ENCODE measurements at regions not wholly inside any gene's neighbourhood (a gene's known extent, or its start where the extent isn't known, plus 50 kb on each side); places are given as distances from the start of the nearest gene placed in this dataset.

- Histone ChIP-seq H3K36me3 (ENCODE audit: insufficient read depth, low read length) (no peaks in the 10 kb centered on the region), H3K27ac (ENCODE audit: low read depth, low read length) (no peak overlapping the region), H3K4me3 (ENCODE audit: low read length in 2 of 2) (no peak overlapping the region), H3K9me3 (ENCODE audit: control insufficient read depth in 1 of 2, low read length in 2 of 2) (no peaks in the 10 kb centered on the region), H3K4me1 (ENCODE audit: insufficient read depth, low read length) (no peaks in the 10 kb centered on the region), H3K27me3 (ENCODE audit: insufficient read depth, low read length) (no peaks in the 10 kb centered on the region)
- Mint-ChIP-seq H3K9me3 (peaks cover 2 to 33% (median 21%) of the 10 kb centered on the region in 8 donors), H3K4me3 (no peak overlapping the region), H3K27ac (no peak overlapping the region), H3K4me1 (no peaks in the 10 kb centered on the region), H3K36me3 (no peaks in the 10 kb centered on the region), H3K27me3 (no peaks in the 10 kb centered on the region)
- ChIA-PET POLR2A (ENCODE audit: partially characterized antibody) (no interaction called here), CTCF (ENCODE audit: partially characterized antibody) (no interaction called here)
- no peak for DNase-seq
- intact Hi-C loops (cut with micrococcal nuclease) = no loop called here
These were observed 940.2 kb downstream of the EFNA5 start for GRCh38 chr5:106730506-106730905.

GRCh38 chr5:106728208-106728607 is 942.5 kb downstream of the EFNA5 start:
- Mint-ChIP-seq H3K27me3 (no peaks in the 10 kb centered on the region), H3K27ac (no peak overlapping the region), H3K36me3 (no peaks in the 10 kb centered on the region), H3K4me3 (no peak overlapping the region), H3K4me1 (no peaks in the 10 kb centered on the region), H3K9me3 (peaks cover 0 to 25% (median 16%) of the 10 kb centered on the region in 8 donors)
- no peak for DNase-seq
- H3K9me3 ChIP-seq (ENCODE audit: control insufficient read depth in 1 of 2, low read length in 2 of 2) = no peaks in the 10 kb centered on the region
- no peaks in the 10 kb centered on the region for H3K36me3 ChIP-seq (ENCODE audit: insufficient read depth, low read length)
- H3K4me3 ChIP-seq (ENCODE audit: low read length in 2 of 2) = no peak overlapping the region
- H3K27me3 ChIP-seq (ENCODE audit: insufficient read depth, low read length) = no peaks in the 10 kb centered on the region
- intact Hi-C loops (cut with micrococcal nuclease) = no loop called here
- no peaks in the 10 kb centered on the region for H3K4me1 ChIP-seq (ENCODE audit: insufficient read depth, low read length)
- CTCF ChIA-PET (ENCODE audit: partially characterized antibody) = no interaction called here
- no peak overlapping the region for H3K27ac ChIP-seq (ENCODE audit: low read depth, low read length)
- POLR2A ChIA-PET (ENCODE audit: partially characterized antibody) = no interaction called here

DNA sequence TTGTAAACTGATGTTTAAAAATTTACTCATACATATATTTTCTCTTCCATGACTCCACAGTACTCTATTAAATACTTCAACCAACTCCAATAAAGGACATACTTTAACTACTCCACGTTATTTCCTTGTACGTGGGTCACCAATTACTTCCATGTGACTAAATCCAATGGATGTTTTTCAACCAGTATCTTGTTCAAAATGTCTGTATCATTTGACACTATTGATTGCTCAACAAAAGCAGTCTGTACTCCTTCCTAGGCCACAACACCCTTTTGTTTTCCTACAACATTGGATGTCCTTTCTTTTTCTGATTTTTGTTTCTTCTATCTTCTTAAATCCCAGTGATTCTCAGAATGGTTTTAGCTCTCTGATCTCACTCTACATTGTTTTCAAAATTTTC is 943.7 kb downstream of the EFNA5 start:
- CTCF ChIA-PET (ENCODE audit: partially characterized antibody) = no interaction called here
- no peaks in the 10 kb centered on the region for H3K27me3 ChIP-seq (ENCODE audit: insufficient read depth, low read length)

GRCh38 chr5:106720367-106720766 is 950.4 kb downstream of the EFNA5 start:
- Histone ChIP-seq H3K4me1 (ENCODE audit: insufficient read depth, low read length) (no peaks in the 10 kb centered on the region), H3K27ac (ENCODE audit: low read depth, low read length) (no peak overlapping the region), H3K36me3 (ENCODE audit: insufficient read depth, low read length) (no peaks in the 10 kb centered on the region), H3K27me3 (ENCODE audit: insufficient read depth, low read length) (no peaks in the 10 kb centered on the region), H3K4me3 (ENCODE audit: low read length in 2 of 2) (no peak overlapping the region), H3K9me3 (ENCODE audit: control insufficient read depth in 1 of 2, low read length in 2 of 2) (no peaks in the 10 kb centered on the region)
- POLR2A ChIA-PET (ENCODE audit: partially characterized antibody) = no interaction called here
- intact Hi-C loops (cut with micrococcal nuclease) = no loop called here
- H3K4me3 Mint-ChIP-seq = no peak overlapping the region
- H3K27ac Mint-ChIP-seq = no peak overlapping the region
- H3K36me3 Mint-ChIP-seq = no peaks in the 10 kb centered on the region
- H3K27me3 Mint-ChIP-seq = no peaks in the 10 kb centered on the region
- H3K4me1 Mint-ChIP-seq = no peaks in the 10 kb centered on the region
- peaks cover 0 to 11% (median 4%) of the 10 kb centered on the region in 8 donors for H3K9me3 Mint-ChIP-seq
- CTCF ChIA-PET (ENCODE audit: partially characterized antibody) = no interaction called here
- no peak for DNase-seq

More for the DNA sequence above, 943.7 kb downstream of the EFNA5 start:
- Mint-ChIP-seq H3K36me3 (no peaks in the 10 kb centered on the region), H3K9me3 (peaks cover 0 to 16% (median 10%) of the 10 kb centered on the region in 8 donors), H3K4me1 (no peaks in the 10 kb centered on the region), H3K27me3 (no peaks in the 10 kb centered on the region), H3K27ac (no peak overlapping the region), H3K4me3 (no peak overlapping the region)
- Histone ChIP-seq H3K4me1 (ENCODE audit: insufficient read depth, low read length) (no peaks in the 10 kb centered on the region), H3K9me3 (ENCODE audit: control insufficient read depth in 1 of 2, low read length in 2 of 2) (no peaks in the 10 kb centered on the region), H3K27ac (ENCODE audit: low read depth, low read length) (no peak overlapping the region), H3K36me3 (ENCODE audit: insufficient read depth, low read length) (no peaks in the 10 kb centered on the region), H3K4me3 (ENCODE audit: low read length in 2 of 2) (no peak overlapping the region)
- no peak for DNase-seq
- intact Hi-C loops (cut with micrococcal nuclease) = no loop called here
- POLR2A ChIA-PET (ENCODE audit: partially characterized antibody) = no interaction called here

GRCh38 chr5:106699796-106700195 is 970.9 kb downstream of the EFNA5 start:
- CTCF ChIA-PET (ENCODE audit: partially characterized antibody) = no interaction called here
- H3K4me1 Mint-ChIP-seq = no peaks in the 10 kb centered on the region
- Histone ChIP-seq H3K27ac (ENCODE audit: low read depth, low read length) (no peak overlapping the region), H3K27me3 (ENCODE audit: insufficient read depth, low read length) (no peaks in the 10 kb centered on the region), H3K4me3 (ENCODE audit: low read length in 2 of 2) (no peak overlapping the region), H3K36me3 (ENCODE audit: insufficient read depth, low read length) (no peaks in the 10 kb centered on the region), H3K9me3 (ENCODE audit: control insufficient read depth in 1 of 2, low read length in 2 of 2) (peaks cover 0 to 3% of the 10 kb centered on the region in 2 donors), H3K4me1 (ENCODE audit: insufficient read depth, low read length) (no peaks in the 10 kb centered on the region)
- POLR2A ChIA-PET (ENCODE audit: partially characterized antibody) = no interaction called here
- no peak for DNase-seq
- intact Hi-C loops (cut with micrococcal nuclease) = no loop called here
- no peaks in the 10 kb centered on the region for H3K36me3 Mint-ChIP-seq
- no peak overlapping the region for H3K4me3 Mint-ChIP-seq
- no peaks in the 10 kb centered on the region for H3K27me3 Mint-ChIP-seq
- no peak overlapping the region for H3K27ac Mint-ChIP-seq
- peaks cover 0 to 11% (median 3%) of the 10 kb centered on the region in 8 donors for H3K9me3 Mint-ChIP-seq

- no peaks in the 10 kb centered on the region for H3K36me3 ChIP-seq (ENCODE audit: insufficient read depth, low read length)
- H3K4me3 Mint-ChIP-seq = no peak overlapping the region
- peaks cover 0 to 3% of the 10 kb centered on the region in 2 donors for H3K9me3 ChIP-seq (ENCODE audit: control insufficient read depth in 1 of 2, low read length in 2 of 2)
- no peaks in the 10 kb centered on the region for H3K27me3 Mint-ChIP-seq
- H3K4me1 Mint-ChIP-seq = no peaks in the 10 kb centered on the region
- intact Hi-C loops (cut with micrococcal nuclease) = no loop called here
- ChIA-PET CTCF (ENCODE audit: partially characterized antibody) (no interaction called here), POLR2A (ENCODE audit: partially characterized antibody) (no interaction called here)
- H3K4me3 ChIP-seq (ENCODE audit: low read length in 2 of 2) = no peak overlapping the region
- no peak for DNase-seq
- no peaks in the 10 kb centered on the region for H3K27me3 ChIP-seq (ENCODE audit: insufficient read depth, low read length)
- no peak overlapping the region for H3K27ac ChIP-seq (ENCODE audit: low read depth, low read length)
- H3K9me3 Mint-ChIP-seq = peaks cover 0 to 11% (median 3%) of the 10 kb centered on the region in 8 donors
- H3K36me3 Mint-ChIP-seq = no peaks in the 10 kb centered on the region
- H3K27ac Mint-ChIP-seq = no peak overlapping the region
- H3K4me1 ChIP-seq (ENCODE audit: insufficient read depth, low read length) = no peaks in the 10 kb centered on the region
These were observed 971.5 kb downstream of the EFNA5 start for GRCh38 chr5:106699198-106699597.

DNA sequence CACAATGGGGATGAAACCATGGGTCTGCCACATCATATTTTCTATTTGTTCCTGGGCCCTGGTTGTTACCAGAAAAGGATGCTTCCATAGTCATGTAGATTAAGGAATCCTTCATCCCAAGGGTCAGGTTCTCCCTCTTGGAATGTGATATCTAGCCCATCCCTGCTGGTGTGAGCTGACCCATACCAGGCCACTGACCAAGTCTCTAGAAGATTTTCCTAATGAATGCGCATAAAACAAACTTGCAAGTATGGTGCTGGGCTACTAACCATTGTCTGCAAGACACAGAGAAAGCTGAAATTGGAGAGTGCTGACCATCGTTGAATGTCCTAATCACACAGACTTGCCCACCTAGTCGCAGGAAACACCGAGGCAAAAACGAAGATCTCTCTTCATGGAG is 972.6 kb downstream of the EFNA5 start:
- Mint-ChIP-seq H3K4me1 (no peaks in the 10 kb centered on the region), H3K27me3 (no peaks in the 10 kb centered on the region), H3K4me3 (no peak overlapping the region), H3K27ac (no peak overlapping the region), H3K36me3 (no peaks in the 10 kb centered on the region), H3K9me3 (peaks cover 0 to 8% (median 3%) of the 10 kb centered on the region in 8 donors)
- ChIA-PET CTCF (ENCODE audit: partially characterized antibody) (no interaction called here), POLR2A (ENCODE audit: partially characterized antibody) (no interaction called here)
- Histone ChIP-seq H3K4me1 (ENCODE audit: insufficient read depth, low read length) (no peaks in the 10 kb centered on the region), H3K9me3 (ENCODE audit: control insufficient read depth in 1 of 2, low read length in 2 of 2) (peaks cover 0 to 3% of the 10 kb centered on the region in 2 donors), H3K36me3 (ENCODE audit: insufficient read depth, low read length) (no peaks in the 10 kb centered on the region), H3K4me3 (ENCODE audit: low read length in 2 of 2) (no peak overlapping the region), H3K27me3 (ENCODE audit: insufficient read depth, low read length) (no peaks in the 10 kb centered on the region), H3K27ac (ENCODE audit: low read depth, low read length) (no peak overlapping the region)
- intact Hi-C loops (cut with micrococcal nuclease) = no loop called here
- no peak for DNase-seq

DNA sequence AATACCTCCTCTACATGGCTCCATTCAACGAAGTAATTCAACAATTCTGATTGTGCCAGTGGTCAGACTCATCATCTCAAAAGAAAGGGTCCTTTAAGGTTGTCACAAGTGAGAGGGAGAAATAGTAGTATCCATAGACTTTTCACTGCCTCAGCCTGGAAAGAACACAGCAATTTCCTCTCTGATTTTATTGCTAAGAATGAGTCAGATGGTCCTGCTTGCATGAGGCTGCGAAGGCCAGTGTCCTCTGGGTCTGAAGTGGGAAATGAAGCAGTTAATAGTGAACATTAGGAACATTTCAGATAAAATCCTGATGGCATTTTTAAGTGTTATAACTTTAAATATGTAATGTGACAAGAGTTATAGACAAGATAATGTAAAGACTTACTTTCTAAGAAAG is 979.0 kb downstream of the EFNA5 start:
- POLR2A ChIA-PET (ENCODE audit: partially characterized antibody) = no interaction called here
- Mint-ChIP-seq H3K4me1 (no peaks in the 10 kb centered on the region), H3K36me3 (no peaks in the 10 kb centered on the region), H3K4me3 (no peak overlapping the region), H3K27me3 (no peaks in the 10 kb centered on the region), H3K9me3 (peaks cover 0 to 3% (median 0%) of the 10 kb centered on the region in 8 donors), H3K27ac (no peak overlapping the region)
- Histone ChIP-seq H3K4me3 (ENCODE audit: low read length in 2 of 2) (no peak overlapping the region), H3K9me3 (ENCODE audit: control insufficient read depth in 1 of 2, low read length in 2 of 2) (no peaks in the 10 kb centered on the region), H3K36me3 (ENCODE audit: insufficient read depth, low read length) (no peaks in the 10 kb centered on the region), H3K27ac (ENCODE audit: low read depth, low read length) (no peak overlapping the region), H3K27me3 (ENCODE audit: insufficient read depth, low read length) (no peaks in the 10 kb centered on the region), H3K4me1 (ENCODE audit: insufficient read depth, low read length) (no peaks in the 10 kb centered on the region)
- CTCF ChIA-PET (ENCODE audit: partially characterized antibody) = no interaction called here
- DNase-seq = no peak
- intact Hi-C loops (cut with micrococcal nuclease) = no loop called here
